OCI-M1 (cell line): ENCODE measurements at regions not wholly inside any gene's neighbourhood (a gene's known extent, or its start where the extent isn't known, plus 50 kb on each side); places are given as distances from the start of the nearest gene placed in this dataset.
"Not testable (repeated sequence)": the region's sequence is repeated elsewhere in the genome, so short reads cannot be mapped to it uniquely, and the experiment has no call there.

ENCODE experiments used
- DNase-seq: peaks from one replicate; lab custom pipeline; 2025; lab: John Stamatoyannopoulos, UW

- DNase-seq: no peak
These were observed 63.1 kb downstream of the MTNR1B start for GRCh38 chr11:93032580-93032979.

GRCh38 chr11:93033093-93033492 lies 63.6 kb downstream of the MTNR1B start:
- DNase-seq: no peak

GRCh38 chr11:93034031-93034722 lies 64.7 kb downstream of the MTNR1B start:
- no peak for DNase-seq

GRCh38 chr11:93034723-93035039 lies 65.2 kb downstream of the MTNR1B start:
- no peak for DNase-seq

- no peak for DNase-seq
These were observed 69.1 kb downstream of the MTNR1B start for GRCh38 chr11:93038521-93038920.

- no peak for DNase-seq
These were observed 70.2 kb downstream of the MTNR1B start for GRCh38 chr11:93039531-93040240.

GRCh38 chr11:93041682-93042081 lies 72.2 kb downstream of the MTNR1B start:
- no peak for DNase-seq

- DNase-seq: not testable (repeated sequence)
These were observed 73.7 kb downstream of the MTNR1B start for GRCh38 chr11:93043186-93043585.

GRCh38 chr11:93049740-93050139 lies 80.3 kb downstream of the MTNR1B start:
- no peak for DNase-seq

GRCh38 chr11:93051186-93051585 lies 81.7 kb downstream of the MTNR1B start:
- DNase-seq: no peak

GRCh38 chr11:93053864-93054263 lies 84.4 kb downstream of the MTNR1B start:
- DNase-seq: no peak

- DNase-seq: no peak
These were observed 84.8 kb downstream of the MTNR1B start for GRCh38 chr11:93054279-93054678.

GRCh38 chr11:93054881-93055280 lies 85.4 kb downstream of the MTNR1B start:
- DNase-seq: peak; percentile 42

- DNase-seq: peak; percentile 34
These were observed 89.9 kb downstream of the MTNR1B start for GRCh38 chr11:93059117-93059957.

- DNase-seq: no peak
These were observed 93.6 kb downstream of the MTNR1B start for GRCh38 chr11:93063086-93063485.

- peak; percentile 61 for DNase-seq
These were observed 95.7 kb downstream of the MTNR1B start for GRCh38 chr11:93065074-93065674.

GRCh38 chr11:93067881-93068390 lies 98.5 kb downstream of the MTNR1B start:
- no peak for DNase-seq

GRCh38 chr11:93072229-93072914 lies 102.9 kb downstream of the MTNR1B start:
- no peak for DNase-seq

GRCh38 chr11:93073026-93073425 lies 103.6 kb downstream of the MTNR1B start:
- DNase-seq: no peak

- DNase-seq: no peak
These were observed 104.2 kb downstream of the MTNR1B start for GRCh38 chr11:93073508-93074280.

GRCh38 chr11:93074352-93074751 lies 104.9 kb downstream of the MTNR1B start:
- DNase-seq: no peak
